HG03342 (cell line): ENCODE measurements at regions not wholly inside any gene's neighbourhood (a gene's known extent, or its start where the extent isn't known, plus 50 kb on each side); places are given as distances from the start of the nearest gene placed in this dataset.
"Not testable (repeated sequence)": the region's sequence is repeated elsewhere in the genome, so short reads cannot be mapped to it uniquely, and the experiment has no call there.

Experiments
- ATAC-seq: cut with Tn5 transposase; IDR thresholded peaks from one replicate; pipeline ENCODE4 v1.9.1; 2021; ENCODE audit warnings: mild to moderate bottlenecking, moderate library complexity; ENCODE audit not compliant: unreplicated experiment

DNA sequence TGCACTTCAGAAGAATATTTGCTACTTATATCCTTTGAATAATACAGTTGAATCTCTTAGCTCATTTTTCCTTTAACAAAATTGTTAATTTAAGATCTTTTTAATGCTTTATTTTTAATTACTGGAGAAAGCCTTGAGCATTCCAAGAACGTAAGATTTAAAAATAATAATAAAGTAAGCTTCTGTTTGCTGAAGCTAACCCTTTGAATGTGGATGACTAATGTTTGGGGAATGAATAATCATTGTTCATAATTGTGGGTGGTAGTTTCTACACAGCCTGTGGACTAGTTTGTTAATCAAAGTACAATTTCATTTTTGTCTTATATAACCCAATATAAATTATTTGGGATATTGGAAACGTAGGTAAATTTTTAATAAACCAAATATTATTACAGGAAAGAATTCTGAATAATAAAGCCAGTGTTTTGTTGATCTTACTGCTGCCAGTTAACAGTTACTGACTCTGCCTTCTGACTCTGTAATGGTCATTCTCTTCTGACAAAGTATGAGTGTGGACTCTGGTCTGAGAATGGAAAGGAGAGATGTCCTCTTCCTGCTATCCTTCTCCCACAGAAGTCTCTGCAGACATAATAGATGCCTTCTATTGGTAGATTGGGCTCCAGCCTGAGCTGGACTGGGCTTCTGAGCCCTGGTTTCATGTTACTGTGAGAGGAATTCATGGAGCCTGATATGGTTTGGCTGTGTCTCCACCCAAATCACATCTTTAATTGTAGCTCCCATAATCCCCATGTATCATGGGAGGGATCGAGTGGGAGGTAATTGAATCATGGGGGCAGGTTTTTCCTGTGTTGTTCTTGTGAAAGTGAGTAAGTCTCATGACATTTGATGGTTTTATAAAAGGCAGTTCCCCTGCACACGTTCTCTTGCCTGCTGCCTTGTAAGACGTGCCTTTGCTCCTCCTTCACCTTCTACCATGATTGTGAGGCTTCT, 292.7 kb upstream of the SLC39A10 start:
- no peak for ATAC-seq

GRCh38 chr2:195363496-195363895, 293.5 kb upstream of the SLC39A10 start:
- no peak for ATAC-seq

- ATAC-seq, result no peak
These were observed 296.8 kb upstream of the SLC39A10 start for GRCh38 chr2:195360242-195360641.

DNA sequence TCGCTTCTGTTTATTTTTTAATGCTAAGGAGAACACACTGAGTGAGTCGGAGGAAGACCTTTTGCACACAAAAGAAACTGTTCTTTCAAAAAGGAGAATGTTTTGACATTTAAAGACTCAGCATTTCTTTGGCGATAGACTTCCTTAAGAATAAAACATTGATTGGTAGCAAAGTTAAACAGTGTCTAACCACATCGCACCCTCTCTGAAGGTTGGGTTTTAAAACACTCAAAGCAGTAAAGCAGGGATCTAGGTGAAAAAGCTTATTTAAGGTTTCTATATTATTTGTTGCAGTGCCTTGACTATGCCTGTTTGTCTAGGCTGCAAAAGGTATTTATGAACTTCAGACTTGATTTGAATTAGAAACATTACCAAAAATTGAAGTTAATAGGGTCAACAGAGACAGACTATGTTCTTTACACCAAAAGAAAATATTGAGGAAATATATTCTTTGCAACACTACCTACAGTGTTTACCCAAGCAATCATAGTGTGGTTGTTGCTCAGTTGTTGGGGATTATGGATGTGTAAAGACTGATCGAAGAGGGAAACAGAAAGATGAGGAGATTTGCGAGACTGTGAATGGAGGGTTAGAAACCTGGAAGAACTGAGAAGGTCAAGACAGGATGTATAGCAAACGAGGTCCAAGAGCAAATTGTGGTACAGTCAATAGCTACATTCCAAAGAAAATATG, 297.8 kb upstream of the SLC39A10 start:
- no peak for ATAC-seq

GRCh38 chr2:195356920-195357440, 300.0 kb upstream of the SLC39A10 start:
- ATAC-seq, result no peak

DNA sequence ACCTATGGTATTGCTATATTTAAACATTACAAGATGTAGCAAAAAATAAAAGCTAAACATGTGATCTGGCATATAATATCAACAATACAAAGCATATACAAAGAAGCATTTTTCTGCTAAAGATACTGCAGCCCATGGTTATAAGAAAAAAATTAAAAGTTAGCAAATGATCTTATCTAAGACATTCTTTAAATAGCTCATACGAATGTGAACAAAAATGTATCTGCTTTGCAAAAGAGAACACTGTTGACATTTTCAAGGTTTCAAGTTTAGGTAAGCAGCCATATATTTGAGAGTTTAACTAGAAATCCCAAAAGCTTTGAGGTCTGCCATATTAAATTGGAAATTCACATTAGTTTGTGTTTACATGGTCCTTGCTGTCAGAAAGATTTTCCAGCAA, 301.0 kb upstream of the SLC39A10 start:
- no peak for ATAC-seq

GRCh38 chr2:195352581-195352980, 304.4 kb upstream of the SLC39A10 start:
- no peak for ATAC-seq

GRCh38 chr2:195343942-195344530, 313.0 kb upstream of the SLC39A10 start:
- ATAC-seq, result no peak

DNA sequence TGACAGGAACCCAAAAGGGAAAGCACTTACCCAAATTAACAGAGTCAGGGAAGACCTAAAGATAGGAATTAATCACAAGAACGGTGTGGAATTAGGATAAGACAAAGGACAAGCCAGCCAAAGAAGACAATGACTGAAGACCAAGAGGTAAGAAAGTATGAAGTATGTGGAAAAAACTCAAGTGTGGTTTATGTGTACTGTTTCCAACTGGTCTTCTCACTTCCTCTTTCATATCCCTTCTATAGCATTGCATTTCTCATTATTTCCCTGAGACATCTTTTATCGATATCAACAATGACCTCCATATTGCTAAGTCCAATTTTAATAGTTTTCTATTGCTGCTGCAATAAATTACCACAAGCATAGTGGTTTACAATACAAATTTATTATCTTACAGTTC, 313.5 kb upstream of the SLC39A10 start:
- peak; percentile 86 for ATAC-seq

DNA sequence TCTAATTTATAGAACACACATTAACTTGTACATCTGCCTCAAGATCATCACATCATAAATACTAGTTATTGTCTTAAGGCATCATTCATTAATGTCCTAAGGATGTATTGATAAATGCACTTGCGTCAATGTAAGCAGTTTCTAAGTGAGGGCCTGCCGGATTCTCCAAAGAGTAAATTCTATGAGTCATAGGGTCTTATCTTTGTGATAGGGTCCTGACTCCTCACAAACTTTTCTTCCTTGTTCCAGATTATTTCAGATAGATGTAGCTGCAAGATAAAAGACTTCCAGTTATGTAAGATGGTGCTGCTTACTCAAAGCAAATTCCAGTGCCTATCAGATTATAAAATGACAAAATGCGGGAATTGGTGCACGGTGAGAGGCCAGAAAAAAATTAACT, 315.0 kb upstream of the SLC39A10 start:
- no peak for ATAC-seq

DNA sequence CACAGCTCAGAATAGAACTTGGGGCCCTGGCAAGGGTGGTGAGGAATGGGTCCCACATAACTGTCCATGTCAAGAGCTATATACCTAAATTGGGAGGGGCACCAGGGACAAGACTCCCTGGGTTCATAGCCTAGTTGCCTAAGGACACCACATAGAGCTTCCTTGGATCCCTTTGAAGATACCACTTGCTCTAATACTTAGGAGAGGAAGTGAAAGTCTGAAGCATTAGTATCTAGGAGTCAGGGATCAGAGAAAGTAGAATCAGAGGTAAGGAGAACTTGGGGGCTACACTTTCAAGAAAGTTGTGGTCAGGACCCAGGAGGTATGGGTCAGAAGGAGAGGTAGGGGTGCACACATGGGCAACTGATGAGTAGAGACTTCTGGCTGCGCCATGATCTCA, 318.2 kb upstream of the SLC39A10 start:
- ATAC-seq, result no peak

DNA sequence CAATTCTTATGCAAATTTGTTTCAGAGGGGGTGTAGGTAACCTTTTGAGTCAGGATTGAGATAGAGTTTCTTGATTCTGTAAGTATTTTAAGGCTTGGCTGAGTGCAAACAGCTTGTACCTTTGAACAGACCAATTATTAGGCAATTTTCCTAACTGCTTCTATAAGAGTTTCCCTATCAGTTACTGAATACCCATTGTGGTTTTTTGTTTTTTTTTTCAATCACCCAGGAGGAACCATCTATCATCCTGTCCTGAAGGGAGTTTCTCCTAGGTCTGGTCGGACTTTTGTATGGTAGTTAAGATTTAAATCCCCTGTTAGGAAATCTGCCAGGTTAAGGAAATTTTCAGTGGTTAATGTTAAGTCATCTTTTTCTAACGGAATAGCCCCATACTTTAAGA, 319.4 kb upstream of the SLC39A10 start:
- no peak for ATAC-seq

DNA sequence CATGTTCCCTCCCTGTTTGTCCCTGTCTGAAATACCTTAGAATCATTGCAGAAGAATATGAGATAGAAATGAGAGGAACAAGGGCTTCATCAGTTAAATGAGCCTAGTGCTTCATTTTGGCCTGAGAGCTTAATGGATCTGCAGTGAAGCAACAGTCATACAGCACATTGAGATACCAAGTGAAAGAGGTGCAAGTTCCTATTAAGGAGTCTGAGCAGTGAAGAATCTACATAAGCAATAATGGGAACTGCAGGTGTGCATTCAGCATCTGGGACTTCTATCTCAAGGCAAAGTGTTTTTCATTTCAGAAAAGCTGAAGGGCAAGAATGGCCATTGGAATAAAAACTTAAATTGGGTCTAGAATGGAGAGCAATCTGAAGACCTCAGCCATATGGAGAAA, 323.2 kb upstream of the SLC39A10 start:
- ATAC-seq, result no peak

DNA sequence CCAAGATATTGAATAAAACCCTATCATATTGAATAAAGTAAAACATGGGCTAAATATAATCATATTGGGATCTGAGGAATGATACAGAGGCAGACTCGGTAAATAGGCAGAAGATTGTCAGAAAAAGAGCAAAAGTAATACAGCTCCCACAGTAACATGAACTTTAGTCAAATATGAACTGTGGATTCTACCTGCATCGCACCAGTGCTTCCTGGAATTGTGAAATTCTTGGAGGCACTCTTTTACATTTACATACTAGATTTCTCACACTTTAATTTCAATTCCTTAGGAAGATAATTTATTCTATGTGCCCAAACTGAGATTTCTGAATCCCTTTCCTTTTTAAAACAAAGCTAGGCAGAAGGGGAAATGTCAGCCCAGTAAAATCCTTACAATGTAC, 325.1 kb upstream of the SLC39A10 start:
- ATAC-seq, result no peak

DNA sequence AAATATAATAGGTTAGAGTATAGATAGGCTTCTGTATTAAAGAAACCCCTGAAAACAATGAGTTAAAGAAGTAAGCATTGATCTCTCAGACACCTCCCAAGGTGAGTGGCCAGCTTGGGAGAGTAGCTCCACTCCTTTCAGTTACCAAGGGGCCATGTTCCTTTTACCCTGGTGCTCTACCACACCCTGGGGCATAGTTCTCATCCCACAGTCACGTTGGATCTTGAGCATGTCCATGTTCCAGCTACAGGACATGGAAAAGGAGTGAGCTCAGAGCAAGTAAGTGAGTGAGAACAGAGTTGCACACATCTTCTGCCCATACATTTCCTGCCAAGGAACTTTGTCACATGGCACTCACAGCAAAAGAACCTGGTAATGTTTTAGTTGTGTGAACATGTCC, 325.9 kb upstream of the SLC39A10 start:
- no peak for ATAC-seq

GRCh38 chr2:195330513-195330956, 326.5 kb upstream of the SLC39A10 start:
- no peak for ATAC-seq

GRCh38 chr2:195329784-195330183, 327.2 kb upstream of the SLC39A10 start:
- not testable (repeated sequence) for ATAC-seq

DNA sequence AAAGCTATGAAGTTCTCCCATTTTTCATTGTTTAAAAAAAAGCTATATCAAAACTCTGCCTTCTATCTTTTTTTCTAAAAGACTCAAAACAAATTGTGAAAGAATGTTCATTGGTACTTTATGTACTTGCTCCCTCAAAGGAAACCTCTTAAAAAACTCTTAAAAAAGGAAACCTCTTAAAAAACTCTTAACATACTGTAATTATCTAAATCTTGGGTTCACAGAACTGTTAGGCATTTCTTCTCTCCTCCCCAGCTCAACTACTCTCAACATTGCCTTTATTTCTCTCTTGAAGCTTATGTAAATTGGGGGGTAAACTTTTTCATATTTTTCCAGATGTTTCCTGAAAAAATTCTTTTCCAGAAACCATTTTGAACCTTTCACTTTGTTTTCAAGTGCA, 330.5 kb upstream of the SLC39A10 start:
- ATAC-seq, result no peak

DNA sequence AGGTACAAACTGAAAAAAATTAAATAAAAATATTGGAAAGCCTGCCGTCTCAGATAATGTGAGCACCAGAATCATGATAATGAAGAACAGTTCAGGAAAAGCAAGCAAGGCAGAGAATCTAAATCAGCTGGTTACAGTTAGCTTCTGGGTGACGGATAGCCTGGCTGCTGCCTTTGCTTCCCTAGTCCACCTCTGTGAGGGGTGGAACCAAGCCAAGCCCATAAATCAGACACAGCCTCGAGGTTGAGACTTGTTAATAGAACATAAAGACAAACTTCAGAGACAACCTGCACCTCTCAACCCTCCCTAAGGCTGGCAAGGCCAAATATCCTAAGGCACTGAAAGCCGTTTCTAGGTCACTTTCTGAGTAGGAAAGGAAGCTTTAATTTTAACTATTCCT, 334.7 kb upstream of the SLC39A10 start:
- no peak for ATAC-seq

- peak; percentile 92 for ATAC-seq
These were observed 336.5 kb upstream of the SLC39A10 start for GRCh38 chr2:195320413-195320973.
